DMS153 (cell line): ENCODE measurements at regions not wholly inside any gene's neighbourhood (a gene's known extent, or its start where the extent isn't known, plus 50 kb on each side); places are given as distances from the start of the nearest gene placed in this dataset.

ENCODE experiments used
- DNase-seq: peaks from one replicate; lab custom pipeline; 2025; lab: John Stamatoyannopoulos, UW

GRCh38 chr18:68342039-68342659, 372.8 kb downstream of the TMX3 start:
- no peak for DNase-seq

GRCh38 chr18:68340606-68341005, 374.3 kb downstream of the TMX3 start:
- no peak for DNase-seq

- DNase-seq: no peak
These were observed 384.2 kb downstream of the TMX3 start for GRCh38 chr18:68330658-68331057.

GRCh38 chr18:68323921-68324320, 391.0 kb downstream of the TMX3 start:
- no peak for DNase-seq

- DNase-seq: no peak
These were observed 398.3 kb downstream of the TMX3 start for GRCh38 chr18:68316636-68317035.

- no peak for DNase-seq
These were observed 400.5 kb downstream of the TMX3 start for GRCh38 chr18:68314403-68314802.

GRCh38 chr18:68301441-68301840, 413.5 kb downstream of the TMX3 start:
- DNase-seq: no peak

GRCh38 chr18:68299906-68300305, 415.0 kb downstream of the TMX3 start:
- DNase-seq: no peak

GRCh38 chr18:68298330-68298729, 416.6 kb downstream of the TMX3 start:
- no peak for DNase-seq

GRCh38 chr18:68288408-68288807, 426.5 kb downstream of the TMX3 start:
- no peak for DNase-seq

- DNase-seq: no peak
These were observed 430.6 kb downstream of the TMX3 start for GRCh38 chr18:68284236-68284780.

- no peak for DNase-seq
These were observed 431.1 kb downstream of the TMX3 start for GRCh38 chr18:68283834-68284233.

- no peak for DNase-seq
These were observed 432.7 kb downstream of the TMX3 start for GRCh38 chr18:68282232-68282631.

GRCh38 chr18:68275616-68276015, 439.3 kb downstream of the TMX3 start:
- no peak for DNase-seq

- no peak for DNase-seq
These were observed 444.9 kb downstream of the TMX3 start for GRCh38 chr18:68270017-68270416.

GRCh38 chr18:68267583-68267982, 447.3 kb downstream of the TMX3 start:
- no peak for DNase-seq

- no peak for DNase-seq
These were observed 451.4 kb downstream of the TMX3 start for GRCh38 chr18:68263481-68263880.

GRCh38 chr18:68262690-68263294, 452.1 kb downstream of the TMX3 start:
- DNase-seq: no peak

- DNase-seq: no peak
These were observed 458.4 kb downstream of the TMX3 start for GRCh38 chr18:68256418-68257067.

- no peak for DNase-seq
These were observed 470.1 kb downstream of the TMX3 start for GRCh38 chr18:68244786-68245185.

GRCh38 chr18:68241881-68242280, 473.0 kb downstream of the TMX3 start:
- no peak for DNase-seq

- no peak for DNase-seq
These were observed 480.2 kb downstream of the TMX3 start for GRCh38 chr18:68234676-68235075.

- DNase-seq: no peak
These were observed 480.8 kb downstream of the TMX3 start for GRCh38 chr18:68234131-68234530.
